Mesenchymal stem cell (in vitro differentiated cells and primary cell): ENCODE measurements at regions not wholly inside any gene's neighbourhood (a gene's known extent, or its start where the extent isn't known, plus 50 kb on each side); places are given as distances from the start of the nearest gene placed in this dataset.

Experiments
- DNase-seq: peaks from one replicate; pipeline ENCODE4 v3.0.0-alpha.2; 2013
- H2AFZ ChIP-seq: one replicate; pipeline ENCODE4 v1.6.1; 2013; ENCODE audit warnings: low read depth, mild to moderate bottlenecking, control low read depth, inconsistent platforms, low read length, moderate library complexity
- H2AK5ac ChIP-seq: 2 replicates; pipeline ENCODE4 v1.6.1; 2013; ENCODE audit warnings: low read length, moderate library complexity, mild to moderate bottlenecking, inconsistent platforms; ENCODE audit not compliant: severe bottlenecking
- H2BK120ac ChIP-seq: one replicate; pipeline ENCODE4 v1.6.1; 2013; ENCODE audit warnings: low read depth, mild to moderate bottlenecking, inconsistent platforms, low read length, moderate library complexity
- H2BK12ac ChIP-seq, 2 experiments: one replicate each; pipeline ENCODE4 v1.6.1; 2013; ENCODE audit warnings: inconsistent platforms in 2 of 2, low read length in 2 of 2, mild to moderate bottlenecking in 2 of 2, moderate library complexity in 2 of 2, control low read depth in 1 of 2
- H2BK15ac ChIP-seq: one replicate; pipeline ENCODE4 v1.6.1; 2013; ENCODE audit warnings: mild to moderate bottlenecking, low read depth, inconsistent platforms; ENCODE audit not compliant: poor library complexity, severe bottlenecking
- H2BK5ac ChIP-seq: 2 replicates; pipeline ENCODE4 v1.6.1; 2013; ENCODE audit warnings: low read depth, mild to moderate bottlenecking, low read length, control low read depth, inconsistent platforms; ENCODE audit not compliant: poor library complexity, severe bottlenecking
- H3K14ac ChIP-seq, 2 experiments: one replicate each; pipeline ENCODE4 v1.6.1; 2013; ENCODE audit warnings: inconsistent platforms in 2 of 2, low read length in 2 of 2, control low read depth in 1 of 2, mild to moderate bottlenecking in 1 of 2, moderate library complexity in 1 of 2
- H3K18ac ChIP-seq, 2 experiments: one replicate each; pipeline ENCODE4 v1.6.1; 2013; ENCODE audit warnings: inconsistent platforms in 2 of 2, low read length in 2 of 2, control low read depth in 1 of 2, low read depth in 1 of 2, mild to moderate bottlenecking in 1 of 2
- H3K23ac ChIP-seq, 2 experiments: one replicate each; pipeline ENCODE4 v1.6.1; 2013; ENCODE audit warnings: inconsistent platforms in 2 of 2, low read length in 2 of 2, mild to moderate bottlenecking in 2 of 2, moderate library complexity in 2 of 2, control low read depth in 1 of 2
- H3K27ac ChIP-seq: 2 replicates; pipeline ENCODE4 v1.5.1; 2013; ENCODE audit warnings: mild to moderate bottlenecking, moderate library complexity, low read length, control low read depth, inconsistent platforms; ENCODE audit not compliant: poor library complexity, severe bottlenecking
- H3K27me3 ChIP-seq, 2 experiments: 2 replicates each; pipeline versions ENCODE4 v1.6.1 to v1.7.0; 2013; ENCODE audit warnings: low read length in 2 of 2, mild to moderate bottlenecking in 2 of 2, moderate library complexity in 2 of 2, control low read depth in 1 of 2, inconsistent platforms in 1 of 2; ENCODE audit not compliant: control insufficient read depth in 1 of 2, insufficient read depth in 1 of 2
- H3K36me3 ChIP-seq, 2 experiments: 2 replicates each; pipeline versions ENCODE4 v1.6.1 to v1.7.0; 2013; ENCODE audit warnings: low read length in 2 of 2, control low read depth in 1 of 2, inconsistent platforms in 1 of 2, low read depth in 1 of 2, mild to moderate bottlenecking in 1 of 2; ENCODE audit not compliant: insufficient read depth in 2 of 2, control insufficient read depth in 1 of 2
- H3K4ac ChIP-seq, 2 experiments: one replicate each; pipeline ENCODE4 v1.6.1; 2013; ENCODE audit warnings: inconsistent platforms in 2 of 2, low read length in 2 of 2, mild to moderate bottlenecking in 2 of 2, moderate library complexity in 2 of 2, control low read depth in 1 of 2, low read depth in 1 of 2
- H3K4me1 ChIP-seq: 2 replicates; pipeline ENCODE4 v1.6.1; 2013; ENCODE audit warnings: low read depth, low read length, control low read depth; ENCODE audit not compliant: control insufficient read depth, insufficient read depth
- H3K4me2 ChIP-seq: 2 replicates; pipeline ENCODE4 v1.6.1; 2013; ENCODE audit warnings: low read length, mild to moderate bottlenecking, inconsistent platforms; ENCODE audit not compliant: poor library complexity, severe bottlenecking
- H3K4me3 ChIP-seq, 2 experiments: 2 replicates each; pipeline versions ENCODE4 v1.5.1 to v1.7.0; 2013; ENCODE audit warnings: low read length in 2 of 2, mild to moderate bottlenecking in 2 of 2, control low read depth in 1 of 2, low read depth in 1 of 2; ENCODE audit not compliant: insufficient read depth in 1 of 2
- H3K79me1 ChIP-seq: replicated peaks from 2 replicates; pipeline ENCODE4 v1.6.1; 2013; ENCODE audit warnings: mild to moderate bottlenecking, control low read depth, low read length, inconsistent platforms; ENCODE audit not compliant: poor library complexity, severe bottlenecking
- H3K9ac ChIP-seq: 2 replicates; pipeline ENCODE4 v1.7.0; 2013; ENCODE audit warnings: mild to moderate bottlenecking, low read length, moderate library complexity
- H3K9me3 ChIP-seq: 2 replicates; pipeline ENCODE4 v1.7.0; 2013; ENCODE audit warnings: mild to moderate bottlenecking, low read length; ENCODE audit not compliant: control insufficient read depth
- H4K8ac ChIP-seq: one replicate; pipeline ENCODE4 v1.6.1; 2013; ENCODE audit warnings: inconsistent platforms, mild to moderate bottlenecking, low read length, moderate library complexity
- H4K91ac ChIP-seq: one replicate; pipeline ENCODE4 v1.6.1; 2013; ENCODE audit warnings: mild to moderate bottlenecking, low read length, inconsistent platforms
- WGBS: methylation state at CpG from one replicate; pipeline ENCODE4 v1.1.7; 2013; ENCODE audit warnings: mixed read lengths; 5-methylcytosine and 5-hydroxymethylcytosine counted together

- H2AFZ ChIP-seq = no peak overlapping the region
- no peak overlapping the region for H3K4me2 ChIP-seq
- no peak overlapping the region for H2BK120ac ChIP-seq
- no peaks in the 10 kb centered on the region for H3K4me1 ChIP-seq
- no peak overlapping the region for H3K4me3 ChIP-seq
- no peak overlapping the region for H2BK15ac ChIP-seq
- no peak overlapping the region for H3K14ac ChIP-seq
- no peak overlapping the region for H3K4ac ChIP-seq
- H3K18ac ChIP-seq = no peak overlapping the region
- DNase-seq = no peak
- H3K27ac ChIP-seq = no peak overlapping the region
- peaks cover 4% of the 10 kb centered on the region for H3K9me3 ChIP-seq
- no peak overlapping the region for H2BK12ac ChIP-seq
- H4K91ac ChIP-seq = no peak overlapping the region
- H2BK5ac ChIP-seq = no peak overlapping the region
- H3K36me3 ChIP-seq = no peaks in the 10 kb centered on the region
- H2AK5ac ChIP-seq = no peak overlapping the region
- H3K79me1 ChIP-seq = no peaks in the 10 kb centered on the region
- no peaks in the 10 kb centered on the region for H3K27me3 ChIP-seq
- no peak overlapping the region for H4K8ac ChIP-seq
- H3K23ac ChIP-seq = no peak overlapping the region
- no peak overlapping the region for H3K9ac ChIP-seq
Observed at GRCh38 chr13:105118426-105118985, 1417.0 kb downstream of the EFNB2 start.

GRCh38 chr13:105116966-105117365 is 1418.5 kb downstream of the EFNB2 start:
- Histone ChIP-seq H3K36me3 (no peaks in the 10 kb centered on the region), H2AFZ (no peak overlapping the region), H2BK15ac (no peak overlapping the region), H3K4me3 (no peak overlapping the region), H3K79me1 (no peaks in the 10 kb centered on the region), H4K91ac (no peak overlapping the region), H3K4me1 (no peaks in the 10 kb centered on the region), H4K8ac (no peak overlapping the region), H3K9me3 (peaks cover 8% of the 10 kb centered on the region), H2BK120ac (no peak overlapping the region), H3K27ac (no peak overlapping the region), H3K14ac (no peak overlapping the region), H3K4ac (no peak overlapping the region), H3K4me2 (no peak overlapping the region), H3K18ac (no peak overlapping the region), H3K27me3 (no peaks in the 10 kb centered on the region), H2BK5ac (no peak overlapping the region), H3K9ac (no peak overlapping the region), H3K23ac (no peak overlapping the region), H2BK12ac (no peak overlapping the region), H2AK5ac (no peak overlapping the region)
- no peak for DNase-seq

GRCh38 chr13:105112561-105112960 is 1422.9 kb downstream of the EFNB2 start:
- H3K4me2 ChIP-seq = no peak overlapping the region
- H3K23ac ChIP-seq = no peak overlapping the region
- no peaks in the 10 kb centered on the region for H3K27me3 ChIP-seq
- H3K36me3 ChIP-seq = no peaks in the 10 kb centered on the region
- WGBS = 90% methylated on average over 4 of the region's 4 CpGs
- no peak overlapping the region for H4K8ac ChIP-seq
- no peak overlapping the region for H3K4me3 ChIP-seq
- H3K4ac ChIP-seq = no peak overlapping the region
- no peak overlapping the region for H3K9ac ChIP-seq
- DNase-seq = no peak
- no peak overlapping the region for H2AFZ ChIP-seq
- no peak overlapping the region for H2BK12ac ChIP-seq
- no peak overlapping the region for H4K91ac ChIP-seq
- H3K18ac ChIP-seq = no peak overlapping the region
- no peak overlapping the region for H3K27ac ChIP-seq
- peaks cover 5% of the 10 kb centered on the region for H3K9me3 ChIP-seq
- no peak overlapping the region for H2BK5ac ChIP-seq
- H2AK5ac ChIP-seq = no peak overlapping the region
- no peak overlapping the region for H2BK120ac ChIP-seq
- H3K4me1 ChIP-seq = no peaks in the 10 kb centered on the region
- no peak overlapping the region for H3K14ac ChIP-seq
- H2BK15ac ChIP-seq = no peak overlapping the region
- no peaks in the 10 kb centered on the region for H3K79me1 ChIP-seq

- Histone ChIP-seq H3K36me3 (no peaks in the 10 kb centered on the region), H2AK5ac (no peak overlapping the region), H3K9me3 (peaks cover 7% of the 10 kb centered on the region), H3K9ac (no peak overlapping the region), H3K4me2 (no peak overlapping the region), H4K8ac (no peak overlapping the region), H4K91ac (no peak overlapping the region), H3K27ac (no peak overlapping the region), H2BK120ac (no peak overlapping the region), H3K18ac (no peak overlapping the region), H3K4me1 (no peaks in the 10 kb centered on the region), H2BK15ac (no peak overlapping the region), H3K4ac (no peak overlapping the region), H2BK12ac (no peak overlapping the region), H3K23ac (no peak overlapping the region), H3K14ac (no peak overlapping the region), H3K4me3 (no peak overlapping the region), H3K79me1 (no peaks in the 10 kb centered on the region), H2BK5ac (no peak overlapping the region), H3K27me3 (no peaks in the 10 kb centered on the region), H2AFZ (no peak overlapping the region)
- DNase-seq = no peak
- 100% methylated on average over 3 of the region's 3 CpGs for WGBS
Observed at GRCh38 chr13:105107781-105108180, 1427.7 kb downstream of the EFNB2 start.
